Natural killer cell treated with Interleukin-12 subunit alpha and Interleukin-12 subunit beta and Interleukin-15 and Interleukin-18, amount 100 ng/mL, for 72 hours (primary cell): ENCODE measurements at regions not wholly inside any gene's neighbourhood (a gene's known extent, or its start where the extent isn't known, plus 50 kb on each side); places are given as distances from the start of the nearest gene placed in this dataset.
"Not testable (repeated sequence)": the region's sequence is repeated elsewhere in the genome, so short reads cannot be mapped to it uniquely, and the experiment has no call there.

Experiments
- ATAC-seq, 2 donors: fragments of 150-1000 bp; cut with Tn5 transposase in 1 of 2; sonication (Bioruptor Pico), chemical (Tn5 transposase) in 1 of 2; 2 replicates each; pipeline ENCODE4 v1.10.0; 2021
- DNase-seq: peaks from one replicate; pipeline ENCODE4 v3.0.0; 2022; ENCODE audit warnings: low spot score
- H3K27ac Mint-ChIP-seq, 2 donors: 1 replicate in 1 of 2; 2 replicates in 1 of 2; pipeline ENCODE4 v1.8.0; 2022; ENCODE audit warnings: mixed read lengths in 2 of 2, mild to moderate bottlenecking in 1 of 2, moderate library complexity in 1 of 2
- H3K27me3 Mint-ChIP-seq, 2 donors: 1 replicate in 1 of 2; 2 replicates in 1 of 2; pipeline ENCODE4 v1.8.0; 2022; ENCODE audit warnings: mixed read lengths in 2 of 2
- H3K36me3 Mint-ChIP-seq: one replicate; pipeline ENCODE4 v1.8.0; 2022; ENCODE audit warnings: mixed read lengths
- H3K4me1 Mint-ChIP-seq, 2 donors: 1 replicate in 1 of 2; 2 replicates in 1 of 2; pipeline ENCODE4 v1.8.0; 2022; ENCODE audit warnings: low read depth in 2 of 2, mixed read lengths in 2 of 2, mild to moderate bottlenecking in 1 of 2
- H3K4me3 Mint-ChIP-seq: one replicate; pipeline ENCODE4 v1.8.0; 2022; ENCODE audit warnings: mixed read lengths
- H3K9me3 Mint-ChIP-seq: 2 replicates; pipeline ENCODE4 v1.8.0; 2022; ENCODE audit warnings: mixed read lengths

GRCh38 chr3:176055836-176056235, 1141.4 kb downstream of the TBL1XR1 start:
- H3K27me3 Mint-ChIP-seq = no peaks in the 10 kb centered on the region
- no peaks in the 10 kb centered on the region for H3K36me3 Mint-ChIP-seq
- no peak for ATAC-seq
- DNase-seq = no peak
- H3K4me1 Mint-ChIP-seq = no peaks in the 10 kb centered on the region
- H3K9me3 Mint-ChIP-seq = peaks cover 15% of the 10 kb centered on the region
- H3K27ac Mint-ChIP-seq = no peak overlapping the region
- H3K4me3 Mint-ChIP-seq = no peak overlapping the region

- Mint-ChIP-seq H3K4me1 (no peaks in the 10 kb centered on the region), H3K27ac (no peak overlapping the region), H3K9me3 (peaks cover 14% of the 10 kb centered on the region), H3K4me3 (no peak overlapping the region), H3K27me3 (no peaks in the 10 kb centered on the region), H3K36me3 (no peaks in the 10 kb centered on the region)
- ATAC-seq (no peak), DNase-seq (no peak)
These were observed 1145.5 kb downstream of the TBL1XR1 start for GRCh38 chr3:176051766-176052165.

- Mint-ChIP-seq H3K9me3 (peaks cover 9% of the 10 kb centered on the region), H3K27ac (no peak overlapping the region), H3K4me3 (no peak overlapping the region), H3K4me1 (no peaks in the 10 kb centered on the region), H3K27me3 (no peaks in the 10 kb centered on the region), H3K36me3 (peaks cover 2% of the 10 kb centered on the region)
- ATAC-seq (no peak), DNase-seq (no peak)
These were observed 1150.6 kb downstream of the TBL1XR1 start for GRCh38 chr3:176046703-176047102.

GRCh38 chr3:176041812-176042211, 1155.5 kb downstream of the TBL1XR1 start:
- H3K9me3 Mint-ChIP-seq = peaks cover 12% of the 10 kb centered on the region
- ATAC-seq (no peak), DNase-seq (no peak)
- no peaks in the 10 kb centered on the region for H3K27me3 Mint-ChIP-seq
- H3K36me3 Mint-ChIP-seq = peaks cover 4% of the 10 kb centered on the region
- H3K27ac Mint-ChIP-seq = no peak overlapping the region
- no peaks in the 10 kb centered on the region for H3K4me1 Mint-ChIP-seq
- H3K4me3 Mint-ChIP-seq = no peak overlapping the region

- Mint-ChIP-seq H3K9me3 (peaks cover 12% of the 10 kb centered on the region), H3K27me3 (no peaks in the 10 kb centered on the region), H3K36me3 (peaks cover 5% of the 10 kb centered on the region), H3K4me3 (no peak overlapping the region), H3K27ac (no peak overlapping the region), H3K4me1 (no peaks in the 10 kb centered on the region)
- DNase-seq (no peak), ATAC-seq (no peak)
These were observed 1156.1 kb downstream of the TBL1XR1 start for GRCh38 chr3:176041185-176041584.

- Mint-ChIP-seq H3K36me3 (peaks cover 10% of the 10 kb centered on the region), H3K4me1 (no peaks in the 10 kb centered on the region), H3K27me3 (no peaks in the 10 kb centered on the region), H3K4me3 (no peak overlapping the region), H3K27ac (no peak overlapping the region), H3K9me3 (peaks cover 19% of the 10 kb centered on the region)
- DNase-seq (no peak), ATAC-seq (no peak)
These were observed 1159.6 kb downstream of the TBL1XR1 start for GRCh38 chr3:176037636-176038035.

- DNase-seq (no peak), ATAC-seq (no peak)
- Mint-ChIP-seq H3K36me3 (peaks cover 7% of the 10 kb centered on the region), H3K9me3 (peaks cover 27% of the 10 kb centered on the region), H3K4me1 (no peaks in the 10 kb centered on the region), H3K27ac (no peak overlapping the region), H3K27me3 (no peaks in the 10 kb centered on the region), H3K4me3 (no peak overlapping the region)
These were observed 1165.2 kb downstream of the TBL1XR1 start for GRCh38 chr3:176032043-176032442.

- not testable (repeated sequence) for H3K4me3 Mint-ChIP-seq, DNase-seq, H3K4me1 Mint-ChIP-seq, H3K36me3 Mint-ChIP-seq, H3K27ac Mint-ChIP-seq, ATAC-seq, H3K27me3 Mint-ChIP-seq, H3K9me3 Mint-ChIP-seq
These were observed 1157.1 kb downstream of the NAALADL2 start for GRCh38 chr3:176016203-176016602.

- H3K4me3 Mint-ChIP-seq, ATAC-seq: not testable (repeated sequence)
These were observed 1156.1 kb downstream of the NAALADL2 start for GRCh38 chr3:176015228-176015627.

GRCh38 chr3:176009256-176009655, 1150.1 kb downstream of the NAALADL2 start:
- Mint-ChIP-seq H3K36me3 (no peaks in the 10 kb centered on the region), H3K9me3 (peaks cover under 1% of the 10 kb centered on the region), H3K4me1 (no peaks in the 10 kb centered on the region), H3K4me3 (no peak overlapping the region), H3K27ac (no peak overlapping the region), H3K27me3 (no peaks in the 10 kb centered on the region)
- DNase-seq (no peak), ATAC-seq (no peak)

More at GRCh38 chr3:176015228-176015627, 1156.1 kb downstream of the NAALADL2 start:
- H3K27ac Mint-ChIP-seq, DNase-seq, H3K27me3 Mint-ChIP-seq, H3K4me1 Mint-ChIP-seq, H3K9me3 Mint-ChIP-seq, H3K36me3 Mint-ChIP-seq: not testable (repeated sequence)

GRCh38 chr3:176005564-176005963, 1146.4 kb downstream of the NAALADL2 start:
- H3K4me1 Mint-ChIP-seq = no peaks in the 10 kb centered on the region
- DNase-seq = no peak
- peaks cover 8% of the 10 kb centered on the region for H3K9me3 Mint-ChIP-seq
- H3K36me3 Mint-ChIP-seq = no peaks in the 10 kb centered on the region
- no peaks in the 10 kb centered on the region for H3K27me3 Mint-ChIP-seq
- no peak overlapping the region for H3K27ac Mint-ChIP-seq
- no peak overlapping the region for H3K4me3 Mint-ChIP-seq
- no peak for ATAC-seq

GRCh38 chr3:175989161-175989560, 1130.0 kb downstream of the NAALADL2 start:
- DNase-seq (no peak), ATAC-seq (no peak)
- Mint-ChIP-seq H3K36me3 (peaks cover 13% of the 10 kb centered on the region), H3K27ac (no peak overlapping the region), H3K4me3 (no peak overlapping the region), H3K9me3 (peaks cover 29% of the 10 kb centered on the region), H3K4me1 (no peaks in the 10 kb centered on the region), H3K27me3 (no peaks in the 10 kb centered on the region)

GRCh38 chr3:175988401-175988800, 1129.3 kb downstream of the NAALADL2 start:
- Mint-ChIP-seq H3K36me3 (peaks cover 13% of the 10 kb centered on the region), H3K9me3 (peaks cover 31% of the 10 kb centered on the region), H3K27me3 (no peaks in the 10 kb centered on the region), H3K27ac (no peak overlapping the region), H3K4me3 (no peak overlapping the region), H3K4me1 (no peaks in the 10 kb centered on the region)
- no peak for ATAC-seq
- DNase-seq = no peak

GRCh38 chr3:175985781-175986180, 1126.6 kb downstream of the NAALADL2 start:
- DNase-seq = no peak
- Mint-ChIP-seq H3K27me3 (no peaks in the 10 kb centered on the region), H3K36me3 (peaks cover 13% of the 10 kb centered on the region), H3K4me3 (no peak overlapping the region), H3K27ac (no peak overlapping the region), H3K4me1 (no peaks in the 10 kb centered on the region), H3K9me3 (peaks cover 36% of the 10 kb centered on the region)
- no peak for ATAC-seq

GRCh38 chr3:175983379-175983778, 1124.2 kb downstream of the NAALADL2 start:
- no peak for ATAC-seq
- H3K36me3 Mint-ChIP-seq = peaks cover 13% of the 10 kb centered on the region
- peaks cover 36% of the 10 kb centered on the region for H3K9me3 Mint-ChIP-seq

More at GRCh38 chr3:175983379-175983778, 1124.2 kb downstream of the NAALADL2 start:
- Mint-ChIP-seq H3K27me3 (no peaks in the 10 kb centered on the region), H3K4me3 (no peak overlapping the region), H3K4me1 (no peaks in the 10 kb centered on the region), H3K27ac (no peak overlapping the region)
- no peak for DNase-seq
